ENCODE measurements at regions not wholly inside any gene's neighbourhood (a gene's known extent, or its start where the extent isn't known, plus 50 kb on each side); places are given as distances from the start of the nearest gene placed in this dataset.

GRCh38 chr11:28488336-28488735 lies 380.1 kb downstream of the METTL15 start:
- Histone ChIP-seq H3K79me2 (ENCODE audit: insufficient read depth, low read length) (no peaks in the 10 kb centered on the region), H3F3A (ENCODE audit: insufficient read depth) (no peaks in the 10 kb centered on the region), H3K4me2 (ENCODE audit: low read depth, low read length, poor library complexity, severe bottlenecking) (no peak overlapping the region), H3K4me3 (ENCODE audit: insufficient read depth, low read length, poor library complexity, severe bottlenecking) (no peak overlapping the region), H3K27ac (ENCODE audit: low read depth, low read length) (no peak overlapping the region), H3K9me2 (replicated peaks; ENCODE audit: insufficient read depth, low read length) (no peaks in the 10 kb centered on the region), H2AFZ (ENCODE audit: low read depth, low read length, severe bottlenecking) (no peak overlapping the region), H3K36me3 (ENCODE audit: low read length) (no peaks in the 10 kb centered on the region), H3K9ac (ENCODE audit: low read length) (no peak overlapping the region), H3K9me3 (ENCODE audit: insufficient read depth, low read length) (no peaks in the 10 kb centered on the region), H4K20me1 (ENCODE audit: low read depth, low read length) (no peaks in the 10 kb centered on the region), H3K27me3 (ENCODE audit: low read length) (no peaks in the 10 kb centered on the region)
- no peak for TF ChIP-seq EZH2phosphoT487 (conservative IDR thresholded peaks at IDR 0.05; ENCODE audit: low read length)
- TF ChIP-seq CTCF (IDR thresholded peaks at IDR 0.05; ENCODE audit: insufficient read depth, low read length, poor library complexity, severe bottlenecking): no peak

GRCh38 chr11:28483072-28483867 lies 375.1 kb downstream of the METTL15 start:
- Histone ChIP-seq H3K36me3 (ENCODE audit: low read length) (no peaks in the 10 kb centered on the region), H3F3A (ENCODE audit: insufficient read depth) (no peaks in the 10 kb centered on the region), H3K27ac (ENCODE audit: low read depth, low read length) (no peak overlapping the region), H2AFZ (ENCODE audit: low read depth, low read length, severe bottlenecking) (no peak overlapping the region), H3K9me3 (ENCODE audit: insufficient read depth, low read length) (no peaks in the 10 kb centered on the region), H3K9me2 (replicated peaks; ENCODE audit: insufficient read depth, low read length) (no peaks in the 10 kb centered on the region), H3K9ac (ENCODE audit: low read length) (no peak overlapping the region), H3K27me3 (ENCODE audit: low read length) (no peaks in the 10 kb centered on the region), H4K20me1 (ENCODE audit: low read depth, low read length) (no peaks in the 10 kb centered on the region), H3K4me3 (ENCODE audit: insufficient read depth, low read length, poor library complexity, severe bottlenecking) (no peak overlapping the region), H3K4me2 (ENCODE audit: low read depth, low read length, poor library complexity, severe bottlenecking) (no peak overlapping the region), H3K79me2 (ENCODE audit: insufficient read depth, low read length) (no peaks in the 10 kb centered on the region)
- no peak for TF ChIP-seq CTCF (IDR thresholded peaks at IDR 0.05; ENCODE audit: insufficient read depth, low read length, poor library complexity, severe bottlenecking)
- no peak for TF ChIP-seq EZH2phosphoT487 (conservative IDR thresholded peaks at IDR 0.05; ENCODE audit: low read length)

GRCh38 chr11:28482666-28483065 lies 374.5 kb downstream of the METTL15 start:
- Histone ChIP-seq H3K4me2 (ENCODE audit: low read depth, low read length, poor library complexity, severe bottlenecking) (no peak overlapping the region), H3K9me3 (ENCODE audit: insufficient read depth, low read length) (no peaks in the 10 kb centered on the region), H3K9ac (ENCODE audit: low read length) (no peak overlapping the region), H3K36me3 (ENCODE audit: low read length) (no peaks in the 10 kb centered on the region), H2AFZ (ENCODE audit: low read depth, low read length, severe bottlenecking) (no peak overlapping the region), H3K27me3 (ENCODE audit: low read length) (no peaks in the 10 kb centered on the region), H3K27ac (ENCODE audit: low read depth, low read length) (no peak overlapping the region), H3F3A (ENCODE audit: insufficient read depth) (no peaks in the 10 kb centered on the region), H3K9me2 (replicated peaks; ENCODE audit: insufficient read depth, low read length) (no peaks in the 10 kb centered on the region), H3K4me3 (ENCODE audit: insufficient read depth, low read length, poor library complexity, severe bottlenecking) (no peak overlapping the region), H3K79me2 (ENCODE audit: insufficient read depth, low read length) (no peaks in the 10 kb centered on the region), H4K20me1 (ENCODE audit: low read depth, low read length) (no peaks in the 10 kb centered on the region)
- TF ChIP-seq EZH2phosphoT487 (conservative IDR thresholded peaks at IDR 0.05; ENCODE audit: low read length) (no peak), CTCF (IDR thresholded peaks at IDR 0.05; ENCODE audit: insufficient read depth, low read length, poor library complexity, severe bottlenecking) (no peak)

Measured in SU-DHL-6 (cell line).